HG02973 (cell line): ENCODE measurements at regions not wholly inside any gene's neighbourhood (a gene's known extent, or its start where the extent isn't known, plus 50 kb on each side); places are given as distances from the start of the nearest gene placed in this dataset.

Experiments
- ATAC-seq: cut with Tn5 transposase; IDR thresholded peaks from one replicate; pipeline ENCODE4 v1.9.1; 2021; ENCODE audit warnings: moderate library complexity; ENCODE audit not compliant: unreplicated experiment

DNA sequence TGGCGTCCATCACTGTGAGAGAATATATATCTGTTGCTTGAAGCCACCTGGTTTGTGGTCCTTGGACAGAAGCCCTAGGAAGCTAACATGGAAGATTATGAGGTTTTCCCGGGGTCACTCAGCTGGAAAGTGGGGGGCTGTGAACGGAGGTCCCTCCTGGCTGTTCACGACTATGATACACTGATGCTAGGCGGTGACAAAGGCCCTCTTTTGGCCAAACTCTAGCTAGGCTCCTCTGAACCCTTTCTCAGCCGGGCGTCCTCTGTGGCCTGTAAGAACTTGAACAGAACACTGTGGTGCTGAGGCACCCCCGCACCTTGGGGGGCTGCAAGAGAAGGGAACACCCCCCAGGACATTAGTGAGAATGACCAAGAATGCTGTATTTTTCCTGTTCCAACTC lies 164.6 kb downstream of the TFCP2L1 start:
- no peak for ATAC-seq

DNA sequence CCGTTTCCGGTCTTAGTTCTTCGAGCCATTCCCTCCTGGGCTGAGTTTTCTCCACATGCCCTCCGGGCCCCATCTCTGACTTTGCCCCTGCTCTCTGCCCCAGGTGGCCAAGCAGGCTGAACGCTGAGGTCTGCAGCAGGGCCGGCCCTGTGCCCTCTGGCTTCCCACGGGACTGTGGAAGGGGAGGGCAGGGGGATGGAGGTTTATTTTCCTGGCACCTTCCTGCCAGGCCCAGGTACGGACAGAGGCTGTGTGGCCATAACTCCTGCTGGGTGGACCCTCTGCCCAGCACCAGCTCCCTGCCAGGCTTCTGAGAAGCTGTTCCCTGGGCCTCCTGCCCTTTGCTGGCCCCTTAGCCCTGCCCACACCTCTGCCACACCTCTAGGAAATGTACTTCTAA lies 164.0 kb downstream of the TFCP2L1 start:
- ATAC-seq = no peak

DNA sequence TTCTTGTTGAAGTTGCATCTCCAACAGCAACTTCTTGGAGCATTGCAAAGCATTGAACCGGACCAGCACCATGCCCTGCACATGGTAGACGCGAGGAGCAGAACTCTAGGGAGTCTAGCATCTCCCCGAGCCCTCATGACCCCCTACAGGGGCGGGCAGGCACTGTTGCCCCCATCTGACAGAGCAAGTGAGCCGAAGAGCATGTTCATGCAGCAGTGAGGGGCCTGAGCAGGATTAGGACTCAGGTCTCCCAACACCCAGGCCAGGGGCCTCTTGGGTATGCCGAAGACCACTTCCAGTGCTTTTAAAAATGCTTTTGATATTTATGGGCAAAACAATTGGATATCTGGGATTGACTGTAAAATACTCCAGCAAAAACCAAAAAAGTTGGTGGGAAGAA lies 163.3 kb downstream of the TFCP2L1 start:
- ATAC-seq = no peak

DNA sequence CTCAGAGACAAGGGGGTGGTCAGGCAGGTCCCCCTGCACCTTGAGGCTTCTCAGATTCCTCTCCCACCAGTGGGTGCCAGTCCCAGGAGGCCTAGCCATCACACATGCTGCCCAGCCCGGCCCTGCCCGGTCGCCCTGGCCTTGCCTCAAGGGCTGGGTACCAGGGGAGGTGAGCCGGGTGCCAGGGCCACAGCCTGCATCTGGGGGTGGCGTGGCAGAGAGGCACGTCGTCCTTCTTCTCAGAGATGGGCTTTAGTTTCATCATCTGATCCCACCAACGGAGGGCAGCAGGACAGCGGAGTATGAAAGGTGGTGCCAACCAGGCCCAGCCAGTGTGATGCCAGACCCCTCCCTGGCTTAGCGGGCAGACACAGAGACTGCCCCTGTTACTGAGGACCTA lies 161.7 kb downstream of the TFCP2L1 start:
- no peak for ATAC-seq

DNA sequence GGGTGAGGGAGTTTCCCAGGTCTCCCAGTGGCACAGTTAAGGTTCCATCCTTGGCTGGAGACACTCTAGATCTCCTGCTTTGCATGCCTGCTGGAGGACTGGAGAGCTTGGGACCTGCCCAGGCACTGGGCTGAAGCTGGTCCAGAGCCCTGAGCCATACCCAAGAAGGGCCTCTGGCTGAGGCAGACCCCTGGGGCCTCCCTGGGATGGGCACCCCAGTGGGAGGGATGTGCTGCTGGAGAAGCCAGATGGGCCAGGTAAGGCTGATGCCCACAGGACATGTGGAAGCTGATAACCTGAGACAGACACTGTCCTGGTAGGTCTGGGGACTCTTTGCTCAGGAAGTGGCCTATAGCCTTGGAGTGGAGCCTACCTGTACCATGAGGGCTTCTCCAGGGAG lies 160.7 kb downstream of the TFCP2L1 start:
- ATAC-seq = no peak

DNA sequence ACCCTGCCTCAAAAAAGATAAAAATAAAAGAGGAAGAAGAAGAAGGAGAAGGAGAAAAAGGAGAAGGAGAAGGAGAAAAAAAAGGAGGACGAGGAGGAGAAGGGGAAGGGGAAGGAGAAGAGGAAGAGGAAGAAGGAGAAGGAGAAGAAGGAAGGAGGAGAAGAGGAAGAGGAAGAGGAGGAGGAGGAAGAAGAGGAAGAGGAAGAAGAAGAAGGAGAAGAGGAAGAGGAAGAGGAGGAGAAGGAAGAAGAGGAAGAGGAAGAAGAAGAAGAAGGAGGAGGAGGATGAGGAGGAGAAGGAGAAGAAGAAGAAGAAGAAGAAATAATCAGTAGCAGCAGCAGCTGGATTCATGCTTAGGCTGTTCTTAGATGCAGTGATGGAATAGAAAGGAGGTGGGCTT lies 159.7 kb downstream of the TFCP2L1 start:
- no peak for ATAC-seq

DNA sequence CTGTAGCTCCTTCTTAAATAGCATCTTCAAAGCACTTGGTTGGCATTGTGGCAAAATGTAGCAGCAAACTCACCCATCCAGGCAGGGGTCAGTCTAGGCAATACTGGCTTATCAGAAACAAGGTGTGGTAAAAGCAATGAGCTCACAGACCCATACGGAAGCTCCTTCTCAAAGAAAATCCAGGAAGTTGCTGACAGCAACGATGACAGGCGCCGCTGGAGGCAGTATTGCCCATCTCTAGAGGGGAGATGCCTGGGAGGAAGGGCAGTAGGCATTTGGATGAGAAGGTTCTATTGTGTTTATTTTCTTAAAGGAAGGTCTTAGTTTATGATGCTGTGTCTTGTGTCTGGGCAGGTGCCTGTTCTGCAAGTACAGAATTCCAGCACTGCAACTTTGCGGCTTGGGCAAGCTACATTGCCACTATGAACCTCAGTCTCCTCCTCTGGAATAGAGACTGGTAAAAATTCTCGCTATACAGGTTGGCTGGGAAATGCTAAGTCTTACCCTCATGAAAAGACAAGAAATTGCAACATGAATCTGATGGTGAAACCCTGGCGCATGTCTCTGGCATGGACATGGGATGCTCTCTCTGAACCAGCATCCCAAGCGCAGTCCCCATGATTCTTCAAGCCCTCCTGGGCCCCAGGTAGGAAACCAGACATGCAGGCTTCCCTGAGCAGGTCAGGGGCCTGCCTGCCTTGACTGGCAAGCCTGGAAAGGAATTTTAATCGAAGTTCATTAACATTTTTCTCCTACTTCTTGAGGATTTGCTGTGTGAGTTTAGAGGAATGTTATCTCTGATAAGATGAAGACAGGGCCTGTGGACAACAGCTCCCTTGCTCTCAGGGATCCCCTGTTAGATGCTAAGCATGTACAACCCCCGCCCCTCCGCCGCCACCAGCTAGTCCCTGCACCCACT lies 156.0 kb downstream of the TFCP2L1 start:
- no peak for ATAC-seq

DNA sequence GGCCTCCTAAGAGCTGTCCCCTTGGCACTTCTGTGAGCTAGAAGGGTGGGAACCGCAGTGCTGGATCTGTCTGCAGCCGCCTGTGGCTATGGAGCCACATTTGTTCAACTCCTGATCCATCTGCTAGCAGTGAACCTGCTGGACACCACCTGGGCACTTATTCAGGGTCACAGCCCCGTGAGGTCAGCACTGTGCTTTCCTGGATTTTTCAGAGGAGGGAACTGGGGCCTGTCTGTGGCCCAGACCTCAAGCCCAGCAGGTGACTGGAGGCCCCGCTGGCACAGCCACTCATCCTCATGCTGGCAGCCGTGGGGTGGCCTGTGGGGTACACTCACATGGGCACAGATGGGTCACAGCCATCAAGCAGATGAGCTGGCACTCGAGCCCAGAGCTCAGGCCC lies 155.3 kb downstream of the TFCP2L1 start:
- no peak for ATAC-seq

DNA sequence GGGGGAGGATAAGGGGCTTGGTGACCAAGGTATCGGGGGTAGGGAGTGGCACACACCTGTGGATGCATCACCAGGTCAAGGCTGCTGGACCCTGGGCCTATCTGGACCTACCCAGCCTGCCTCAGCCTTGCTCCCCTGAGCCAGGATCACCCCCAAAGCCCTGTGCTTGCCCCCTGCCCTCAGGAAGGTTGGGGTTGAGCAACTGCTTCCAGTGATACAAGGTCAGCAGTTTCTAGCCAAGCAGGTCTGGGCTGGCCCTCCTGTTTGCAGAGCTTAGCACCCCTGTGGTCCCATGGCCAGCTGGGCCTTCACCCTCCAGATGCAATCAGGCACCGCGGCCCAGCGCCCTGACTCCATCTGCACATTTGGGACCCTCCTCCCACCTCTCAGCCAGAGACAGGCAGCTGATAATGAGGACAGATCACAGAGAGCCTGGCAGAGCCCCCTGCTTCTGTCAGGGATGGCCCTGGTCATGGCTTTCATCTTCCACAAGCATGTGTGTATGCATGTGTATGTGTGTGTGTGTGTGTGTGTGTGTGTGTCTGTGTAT lies 154.6 kb downstream of the TFCP2L1 start:
- ATAC-seq = no peak

DNA sequence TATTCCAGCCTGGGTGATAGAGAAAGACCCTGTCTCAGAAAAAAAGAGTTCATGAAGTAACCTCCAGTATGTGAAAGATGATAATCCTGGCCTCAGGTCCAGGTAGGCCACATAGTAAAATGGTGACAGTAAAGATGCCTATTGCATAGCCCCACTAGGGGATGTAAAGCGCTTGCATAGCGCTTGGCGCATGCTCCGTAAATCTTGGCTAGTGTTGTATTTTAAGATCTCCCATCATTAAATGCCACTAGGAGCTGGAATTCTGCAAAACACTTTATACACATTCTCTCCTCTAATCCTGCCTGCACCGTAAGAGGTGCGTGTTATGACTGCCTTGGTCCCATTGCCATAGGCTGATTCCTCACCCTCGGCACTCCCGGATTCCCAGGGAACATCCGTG lies 153.6 kb downstream of the TFCP2L1 start:
- ATAC-seq = no peak

DNA sequence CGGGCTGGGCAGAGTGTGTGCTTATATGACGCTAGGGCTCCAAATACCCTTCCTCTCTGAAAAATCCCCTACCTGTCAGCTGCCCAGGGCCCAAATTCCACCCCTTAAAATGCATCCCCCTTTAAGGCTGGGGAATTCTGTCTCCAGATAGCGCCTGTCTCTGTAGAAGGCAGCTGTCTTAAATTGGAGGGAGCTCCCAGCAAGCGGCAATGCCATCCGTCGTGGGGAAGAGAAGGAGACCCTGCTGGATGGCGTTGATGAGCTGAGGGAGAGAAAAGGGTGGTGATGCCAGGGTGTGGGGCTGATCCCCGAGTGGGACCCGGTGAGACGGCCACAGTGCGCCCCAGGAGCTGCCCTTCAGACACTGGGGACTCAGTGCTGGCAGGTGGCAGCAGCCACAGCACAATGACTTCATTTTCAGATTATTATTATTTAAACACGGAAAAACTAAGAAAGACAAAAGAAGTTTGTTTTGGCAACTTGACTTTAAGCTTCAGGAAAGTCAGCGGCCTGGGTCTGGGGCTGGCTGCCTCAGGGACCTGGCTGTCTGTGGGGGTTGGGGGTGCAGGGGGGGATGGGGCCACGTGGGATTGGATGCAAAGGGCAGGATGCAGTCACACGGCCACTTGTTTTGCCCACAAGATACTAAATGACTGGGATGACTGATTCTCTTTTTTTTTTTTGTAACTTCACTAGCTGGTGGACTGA lies 152.8 kb downstream of the TFCP2L1 start:
- ATAC-seq = no peak

DNA sequence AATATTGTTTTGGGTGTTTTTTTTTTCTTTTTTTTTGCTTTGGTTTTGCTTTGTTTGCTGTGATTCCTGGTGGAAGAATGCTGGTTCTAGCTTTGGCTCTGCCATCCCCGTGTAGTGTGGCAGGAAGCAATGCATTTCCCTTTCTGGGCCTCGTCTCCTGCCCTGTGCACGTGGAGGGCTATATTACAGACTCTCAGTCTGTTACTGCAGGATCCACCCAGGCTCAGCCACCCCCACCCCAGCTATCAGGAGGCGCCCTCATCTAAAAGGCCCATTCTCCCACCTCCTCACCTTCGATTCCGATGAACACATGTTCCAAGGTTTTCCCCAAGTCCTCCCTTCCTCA lies 152.3 kb downstream of the TFCP2L1 start:
- no peak for ATAC-seq

DNA sequence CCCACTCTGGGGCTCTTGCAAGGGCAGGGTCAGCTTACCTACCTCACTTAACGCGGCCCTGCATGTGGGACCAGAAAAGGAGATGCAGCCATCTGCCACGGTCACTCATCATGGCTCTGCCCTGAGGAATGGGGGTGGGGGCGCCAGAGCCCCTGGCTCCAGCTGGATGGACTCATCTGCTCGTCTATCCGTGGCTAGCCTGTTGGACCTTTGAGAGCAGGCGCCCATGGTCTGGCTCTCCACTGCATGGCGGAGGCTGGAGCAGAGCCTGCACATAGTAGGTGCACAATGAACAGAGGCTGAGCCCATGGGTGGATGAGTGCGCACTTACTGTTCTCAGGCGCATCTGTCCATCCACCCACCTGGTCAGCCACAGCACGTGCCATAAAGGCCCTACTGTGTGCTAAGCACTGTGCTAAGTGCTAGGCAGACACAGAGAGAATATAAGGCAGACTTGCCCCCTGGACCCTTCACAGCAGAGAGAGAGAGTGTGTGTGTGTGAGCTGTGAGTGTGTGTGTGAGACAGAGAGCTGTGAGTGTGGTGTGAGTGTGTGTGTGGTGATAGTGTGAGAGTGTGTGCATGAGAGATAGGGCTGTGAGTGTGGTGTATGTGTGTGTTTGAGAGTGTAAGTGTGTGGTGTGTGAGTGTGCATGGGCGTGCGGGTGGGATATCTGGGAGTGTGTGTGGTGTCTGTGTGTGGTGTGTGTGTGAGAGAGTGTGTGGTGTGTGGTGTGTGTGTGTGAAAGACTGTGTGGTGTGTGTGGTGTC lies 151.3 kb downstream of the TFCP2L1 start:
- no peak for ATAC-seq

DNA sequence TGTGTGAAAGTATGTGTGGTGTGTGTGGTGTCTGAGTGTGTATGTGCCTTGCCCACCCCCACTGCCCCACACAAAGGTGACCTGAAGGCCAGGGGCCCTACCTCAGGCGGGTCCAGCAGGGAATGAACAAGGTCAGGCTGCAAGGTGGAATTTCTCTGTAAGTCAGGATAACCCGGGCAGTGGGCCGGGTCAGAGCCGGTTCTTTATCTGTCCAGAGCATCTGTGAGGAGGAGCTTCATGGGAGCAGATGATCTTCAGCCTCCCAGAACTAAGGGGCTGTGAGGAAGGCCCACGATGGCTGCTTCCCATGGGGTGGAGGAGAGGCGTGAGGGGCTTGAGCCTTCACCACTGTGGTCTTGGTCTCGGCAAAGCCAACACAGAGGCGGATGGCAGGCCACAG lies 150.3 kb downstream of the TFCP2L1 start:
- no peak for ATAC-seq

DNA sequence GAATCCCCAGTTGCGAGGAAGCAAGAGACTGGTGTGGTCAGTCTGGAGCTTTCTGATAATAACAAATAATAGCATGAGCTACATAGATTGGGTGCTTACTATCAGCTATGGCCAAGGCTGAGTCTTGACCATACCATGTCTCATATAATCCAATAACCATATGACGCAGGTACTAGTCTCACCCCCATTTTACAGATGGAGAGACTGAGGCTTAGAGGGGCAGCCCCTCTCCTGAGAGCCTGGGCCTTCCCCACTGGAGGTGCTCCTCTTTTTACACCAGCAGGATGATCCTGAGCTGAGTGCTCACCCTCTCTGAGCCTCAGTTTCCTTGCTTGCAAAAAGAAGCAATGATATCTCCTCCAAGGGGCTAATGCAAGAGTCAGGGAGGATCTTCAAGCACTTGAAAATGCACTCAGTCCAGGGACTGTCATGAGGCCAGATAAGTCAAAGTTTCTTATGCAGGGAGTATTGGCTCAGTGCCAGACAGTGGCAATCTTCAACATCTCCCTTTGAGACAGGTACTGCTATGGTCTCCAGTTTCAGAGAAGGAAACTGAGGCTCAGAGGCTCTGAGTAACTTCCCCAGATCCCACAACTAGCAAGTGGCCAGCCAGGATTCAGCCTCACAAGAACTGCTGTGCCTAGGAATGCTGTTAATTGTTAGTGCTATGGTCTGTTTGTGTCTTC lies 149.7 kb downstream of the TFCP2L1 start:
- ATAC-seq = no peak

DNA sequence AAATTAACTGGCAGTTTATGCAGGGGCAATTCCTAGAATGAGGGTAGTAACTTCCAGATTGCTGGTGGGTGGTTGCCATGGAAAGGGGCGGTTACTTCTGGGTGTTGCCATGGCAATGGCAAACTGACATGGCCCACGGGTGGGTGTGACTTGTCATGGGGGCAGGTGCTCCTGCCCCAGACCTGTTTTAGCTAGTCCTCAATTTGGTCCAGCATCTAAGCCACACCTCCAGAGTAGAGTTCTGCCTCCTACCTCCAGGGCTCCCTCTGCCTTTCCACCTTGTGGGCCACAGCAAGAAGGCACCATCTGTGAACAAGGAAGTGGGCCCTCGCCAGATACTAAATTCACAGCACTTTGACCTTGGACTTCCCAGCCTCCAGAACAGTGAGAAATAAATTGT lies 148.7 kb downstream of the TFCP2L1 start:
- no peak for ATAC-seq

DNA sequence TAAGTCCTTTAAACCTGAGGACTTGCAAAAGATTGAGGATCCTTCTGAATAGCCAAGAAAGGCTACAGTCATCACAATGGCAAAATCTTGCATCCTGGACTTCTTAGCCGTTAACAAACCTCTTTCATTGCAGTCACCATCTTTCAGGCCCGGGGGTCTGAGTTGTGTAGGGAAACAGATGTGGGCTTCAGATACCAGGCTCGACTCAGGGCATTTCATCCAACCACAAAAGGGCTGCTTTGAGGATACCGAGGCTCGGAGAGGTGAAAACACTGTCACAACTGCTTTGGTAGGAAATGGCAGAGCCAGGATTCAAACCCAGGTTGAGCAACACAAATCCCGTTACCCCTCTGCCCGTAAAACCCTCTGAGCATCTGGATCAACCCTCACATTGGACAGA lies 147.4 kb downstream of the TFCP2L1 start:
- no peak for ATAC-seq

DNA sequence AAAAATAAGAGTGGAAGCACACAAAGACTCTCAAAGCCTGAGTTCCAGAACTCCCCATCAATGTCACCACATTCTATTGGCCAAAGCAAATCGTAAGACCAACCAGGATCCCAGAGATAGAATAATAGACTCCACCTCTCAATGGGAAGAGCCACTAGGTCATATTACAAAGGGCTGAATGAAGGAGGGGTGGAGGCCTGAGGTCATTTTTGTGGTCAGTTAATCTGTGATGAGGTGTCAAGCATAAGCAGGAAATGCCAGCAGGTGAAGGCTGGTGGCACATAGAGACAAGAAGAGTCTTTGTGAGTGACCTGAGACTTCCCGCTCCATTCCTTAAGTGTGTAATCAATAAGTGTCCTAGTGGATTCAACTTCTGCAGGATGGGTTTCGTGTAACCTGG lies 144.3 kb downstream of the TFCP2L1 start:
- ATAC-seq = no peak

DNA sequence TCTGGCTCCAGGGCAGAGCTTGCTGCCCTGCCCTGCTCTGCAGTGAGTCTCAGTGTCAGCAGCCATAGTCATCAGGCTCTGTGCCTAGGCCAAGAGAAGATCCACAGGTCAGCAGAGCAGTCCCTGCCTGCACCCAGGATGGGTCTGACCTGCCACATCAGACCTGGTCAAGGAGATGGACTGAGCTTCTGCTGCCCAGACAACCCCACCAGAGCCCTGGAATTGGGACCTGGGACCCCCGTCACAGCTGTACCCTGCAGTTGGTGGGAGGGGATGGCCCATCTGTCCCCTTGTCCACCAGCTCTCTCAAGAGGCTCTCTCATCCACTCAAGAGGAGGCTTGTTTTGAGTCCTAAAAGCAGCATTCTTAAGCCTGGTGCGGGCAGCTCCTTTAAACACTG lies 142.6 kb downstream of the TFCP2L1 start:
- ATAC-seq = no peak

DNA sequence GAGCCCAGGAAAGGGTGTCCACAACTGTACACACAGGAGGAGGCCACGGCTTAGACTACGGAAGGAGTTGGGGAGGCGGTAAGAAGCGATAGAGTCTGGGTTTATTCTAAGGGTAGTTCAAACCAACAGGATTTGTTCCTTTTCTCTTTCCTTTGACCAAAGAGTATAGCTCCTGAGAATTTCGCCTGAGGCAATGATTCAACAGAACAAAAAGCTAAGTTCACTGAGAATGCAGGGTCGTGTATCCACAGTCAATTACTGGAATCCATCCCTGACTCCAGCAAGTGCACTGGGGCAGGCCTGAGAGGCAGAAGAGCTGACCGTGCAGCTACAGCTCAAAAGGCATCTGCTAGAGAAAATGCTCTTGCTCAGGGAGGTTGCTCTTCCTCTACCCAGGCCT lies 140.9 kb downstream of the TFCP2L1 start:
- no peak for ATAC-seq

DNA sequence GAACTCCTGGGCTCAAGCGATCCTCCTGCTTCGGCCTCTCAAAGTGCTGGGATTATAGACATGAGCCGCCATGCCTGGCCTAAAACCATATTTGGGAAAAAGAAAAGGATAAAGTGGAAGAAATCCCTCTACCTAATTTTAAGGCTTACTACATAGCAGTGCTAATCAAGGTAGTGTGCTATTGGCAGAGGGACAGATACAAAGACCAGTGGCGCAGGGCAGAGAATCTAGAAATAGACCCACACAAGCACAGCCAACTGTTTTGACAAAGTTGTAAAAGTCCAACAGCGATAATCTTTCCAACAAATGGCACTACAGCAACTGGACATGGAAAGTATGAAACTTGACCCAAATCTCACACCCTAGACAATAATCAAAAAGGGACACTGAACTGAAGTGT lies 138.4 kb downstream of the TFCP2L1 start:
- ATAC-seq = no peak
